Hepatocyte (in vitro differentiated cells): ENCODE measurements at regions not wholly inside any gene's neighbourhood (a gene's known extent, or its start where the extent isn't known, plus 50 kb on each side); places are given as distances from the start of the nearest gene placed in this dataset.

ENCODE experiments used
- DNase-seq: peaks from one replicate; pipeline ENCODE4 v3.0.0-alpha.2; 2016; ENCODE audit warnings: low spot score
- H2AFZ ChIP-seq: fragments of 200-600 bp; sonication (generic); 2 replicates; pipeline ENCODE4 v1.6.0; 2016; ENCODE audit warnings: antibody characterized with exemption, mild to moderate bottlenecking
- H3K27ac ChIP-seq: fragments of 200-600 bp; sonication (generic); 2 replicates; pipeline ENCODE4 v1.5.1; 2016; ENCODE audit warnings: mild to moderate bottlenecking
- H3K27me3 ChIP-seq: fragments of 200-600 bp; sonication (generic); 2 replicates; pipeline ENCODE4 v1.6.1; 2016
- H3K36me3 ChIP-seq: fragments of 200-600 bp; sonication (generic); replicated peaks from 2 replicates; pipeline ENCODE4 v1.5.1; 2016; ENCODE audit warnings: low read depth; ENCODE audit not compliant: insufficient read depth
- H3K4me1 ChIP-seq: fragments of 200-600 bp; sonication (generic); 2 replicates; pipeline ENCODE4 v1.5.1; 2016; ENCODE audit warnings: mild to moderate bottlenecking, moderate library complexity; ENCODE audit not compliant: insufficient read depth
- H3K4me2 ChIP-seq: fragments of 200-600 bp; sonication (generic); 2 replicates; pipeline ENCODE4 v1.6.0; 2016
- H3K4me3 ChIP-seq: fragments of 200-600 bp; sonication (generic); 2 replicates; pipeline ENCODE4 v1.5.1; 2016; ENCODE audit warnings: mild to moderate bottlenecking
- H3K79me2 ChIP-seq: fragments of 200-600 bp; sonication (generic); 2 replicates; pipeline ENCODE4 v1.6.0; 2017; ENCODE audit warnings: mild to moderate bottlenecking
- H3K9me2 ChIP-seq: fragments of 200-600 bp; sonication (generic); replicated peaks from 2 replicates; pipeline ENCODE4 v1.6.0; 2017; ENCODE audit warnings: mild to moderate bottlenecking; ENCODE audit not compliant: insufficient read depth
- H3K9me3 ChIP-seq: fragments of 200-600 bp; sonication (generic); 2 replicates; pipeline ENCODE4 v1.5.1; 2016; ENCODE audit warnings: low read depth, mild to moderate bottlenecking
- H4K20me1 ChIP-seq: fragments of 200-600 bp; sonication (generic); 2 replicates; pipeline ENCODE4 v1.6.0; 2016; ENCODE audit warnings: mild to moderate bottlenecking; ENCODE audit not compliant: insufficient read depth, poor library complexity, severe bottlenecking
- CTCF ChIP-seq: fragments of 200-600 bp; sonication (generic); IDR thresholded peaks from 2 replicates; pipeline ENCODE4 v1.5.1; 2016; ENCODE audit warnings: antibody characterized with exemption, mild to moderate bottlenecking; ENCODE audit not compliant: poor library complexity
- EZH2 ChIP-seq: fragments of 200-600 bp; sonication (generic); IDR thresholded peaks from 2 replicates; pipeline ENCODE4 v1.6.1; 2016; ENCODE audit warnings: antibody characterized with exemption, mild to moderate bottlenecking, borderline replicate concordance
- EZH2phosphoT487 ChIP-seq: fragments of 200-600 bp; sonication (generic); IDR thresholded peaks from one replicate; pipeline ENCODE4 v1.6.1; 2018; ENCODE audit warnings: antibody characterized with exemption, mild to moderate bottlenecking, low read depth, moderate library complexity; ENCODE audit not compliant: unreplicated experiment, severe bottlenecking
- WGBS: methylation state at CpG from one replicate; pipeline ENCODE4 v1.1.6; 2016; ENCODE audit warnings: low lambda C conversion rate; ENCODE audit errors: missing lambda C conversion rate; 5-methylcytosine and 5-hydroxymethylcytosine counted together

GRCh38 chr3:161894657-161895056 is 398.0 kb downstream of the OTOL1 start:
- Histone ChIP-seq H3K4me3 (no peak overlapping the region), H3K27me3 (no peaks in the 10 kb centered on the region), H3K4me1 (peaks cover 6% of the 10 kb centered on the region), H3K9me2 (no peaks in the 10 kb centered on the region), H3K9me3 (no peaks in the 10 kb centered on the region), H4K20me1 (no peaks in the 10 kb centered on the region), H3K27ac (no peak overlapping the region), H3K79me2 (no peaks in the 10 kb centered on the region), H3K36me3 (no peaks in the 10 kb centered on the region), H2AFZ (no peak overlapping the region), H3K4me2 (no peak overlapping the region)
- no peak for TF ChIP-seq CTCF
- TF ChIP-seq EZH2: no peak
- no peak for TF ChIP-seq EZH2phosphoT487
- DNase-seq: no peak

- H3K4me1 ChIP-seq: no peaks in the 10 kb centered on the region
- no peaks in the 10 kb centered on the region for H3K79me2 ChIP-seq
- no peak overlapping the region for H3K27ac ChIP-seq
- no peak overlapping the region for H3K4me3 ChIP-seq
- no peaks in the 10 kb centered on the region for H4K20me1 ChIP-seq
- no peak for DNase-seq
- H2AFZ ChIP-seq: no peak overlapping the region
- 85% methylated on average over 4 of the region's 4 CpGs for WGBS
- no peak overlapping the region for H3K4me2 ChIP-seq
- H3K27me3 ChIP-seq: no peaks in the 10 kb centered on the region
- no peaks in the 10 kb centered on the region for H3K36me3 ChIP-seq
- no peaks in the 10 kb centered on the region for H3K9me3 ChIP-seq
- H3K9me2 ChIP-seq: no peaks in the 10 kb centered on the region
- TF ChIP-seq EZH2: no peak
- no peak for TF ChIP-seq EZH2phosphoT487
- no peak for TF ChIP-seq CTCF
Observed at GRCh38 chr3:161905520-161906132, 409.0 kb downstream of the OTOL1 start.

- Histone ChIP-seq H3K9me3 (no peaks in the 10 kb centered on the region), H3K9me2 (no peaks in the 10 kb centered on the region), H3K27me3 (no peaks in the 10 kb centered on the region), H2AFZ (no peak overlapping the region), H3K36me3 (no peaks in the 10 kb centered on the region), H3K79me2 (no peaks in the 10 kb centered on the region), H3K27ac (no peak overlapping the region), H4K20me1 (no peaks in the 10 kb centered on the region), H3K4me2 (no peak overlapping the region), H3K4me3 (no peak overlapping the region), H3K4me1 (no peaks in the 10 kb centered on the region)
- TF ChIP-seq EZH2 (no peak), EZH2phosphoT487 (no peak), CTCF (no peak)
- no peak for DNase-seq
Observed at GRCh38 chr3:161913786-161914389, 417.3 kb downstream of the OTOL1 start.
